ENCODE measurements at regions not wholly inside any gene's neighbourhood (a gene's known extent, or its start where the extent isn't known, plus 50 kb on each side); places are given as distances from the start of the nearest gene placed in this dataset.

GRCh38 chr12:107308310-107308709, 215.0 kb upstream of the CRY1 start:
- peaks cover 14 to 25% of the 10 kb centered on the region in 2 experiments for H3K4me1 Mint-ChIP-seq
- Histone ChIP-seq H2BK15ac (ENCODE audit: low read depth, low read length) (no peak overlapping the region), H3K14ac (ENCODE audit: insufficient read depth, low read length) (no peak overlapping the region), H4K8ac (replicated peaks; ENCODE audit: insufficient read length, low read depth, low read length) (no peak overlapping the region), H4K91ac (ENCODE audit: insufficient read length, low read depth, low read length) (no peak overlapping the region), H4K5ac (ENCODE audit: insufficient read length, low read depth, low read length) (no peak overlapping the region), H3K27ac (ENCODE audit: insufficient read length, low read depth, low read length) (no peak overlapping the region), H2AK5ac (ENCODE audit: insufficient read length, low read length) (no peak overlapping the region), H3K18ac (ENCODE audit: insufficient read length, low read depth, low read length) (no peak overlapping the region), H3K27me3 (ENCODE audit: insufficient read depth, low read length) (no peaks in the 10 kb centered on the region), H3K23ac (ENCODE audit: insufficient read length, low read depth, low read length) (no peak overlapping the region), H3T11ph (ENCODE audit: low read length) (no peak overlapping the region), H3K4me1 (ENCODE audit: insufficient read depth, low read length) (0 out of 2 replicates have a peak, but pooled peaks cover 2% of the 10 kb centered on the region), H3K56ac (ENCODE audit: insufficient read length, low read depth, low read length) (no peak overlapping the region), H3K9me3 (ENCODE audit: control insufficient read depth, low read depth, low read length) (no peaks in the 10 kb centered on the region), H3K4me2 (ENCODE audit: insufficient read depth, insufficient read length, low read length) (no peak overlapping the region), H4K20me1 (ENCODE audit: control insufficient read depth, insufficient read depth, insufficient read length) (no peaks in the 10 kb centered on the region), H3K9ac (ENCODE audit: extremely low read depth, insufficient read length, low read length) (no peak overlapping the region), H2BK5ac (ENCODE audit: insufficient read length, low read length) (no peak overlapping the region), H2BK120ac (ENCODE audit: low read depth, low read length, poor library complexity, severe bottlenecking) (no peak overlapping the region), H3K23me2 (ENCODE audit: insufficient read length, low read depth, low read length, poor library complexity, severe bottlenecking) (no peaks in the 10 kb centered on the region), H2AFZ (ENCODE audit: low read length) (no peak overlapping the region), H3K79me2 (ENCODE audit: insufficient read depth, low read length) (no peaks in the 10 kb centered on the region), H2BK12ac (ENCODE audit: insufficient read length, low read depth, low read length) (no peak overlapping the region), H2BK20ac (ENCODE audit: low read depth, low read length, poor library complexity, severe bottlenecking) (no peak overlapping the region), H3K79me1 (ENCODE audit: insufficient read depth, low read depth, low read length, poor library complexity, severe bottlenecking) (no peaks in the 10 kb centered on the region), H3K4ac (ENCODE audit: low read depth, low read length) (no peak overlapping the region)
- H3K27ac Mint-ChIP-seq = no peak overlapping the region
- no peak for DNase-seq
- no peaks in the 10 kb centered on the region; a peak in 1 of 5 replicates for H3K9me3 Mint-ChIP-seq
- TF ChIP-seq CTCF (conservative IDR thresholded peaks at IDR 0.05) = no peak
- H3K27me3 Mint-ChIP-seq (ENCODE audit: low read depth) = peaks cover 5% of the 10 kb centered on the region
- H3K36me3 Mint-ChIP-seq (ENCODE audit: insufficient read depth in 1 of 3, low read depth in 3 of 3) = no peaks in the 10 kb centered on the region; a peak in 2 of 7 replicates
- H3K4me3 Mint-ChIP-seq = no peak overlapping the region

Data from H9 (cell line).